Smooth muscle cell (in vitro differentiated cells): ENCODE measurements at regions not wholly inside any gene's neighbourhood (a gene's known extent, or its start where the extent isn't known, plus 50 kb on each side); places are given as distances from the start of the nearest gene placed in this dataset.

ENCODE experiments used
- DNase-seq: peaks from one replicate; lab custom pipeline; 2025; ENCODE audit not compliant: unreplicated experiment; lab: John Stamatoyannopoulos, UW
- H2AFZ ChIP-seq: fragments of 200-600 bp; sonication (generic); 2 replicates; pipeline ENCODE4 v1.6.0; 2016; ENCODE audit warnings: antibody characterized with exemption, low read depth, mild to moderate bottlenecking
- H3F3A ChIP-seq: fragments of 200-600 bp; sonication (generic); 2 replicates; pipeline ENCODE4 v1.6.0; 2017; ENCODE audit warnings: antibody characterized with exemption, low read depth
- H3K27ac ChIP-seq: fragments of 200-600 bp; sonication (generic); 2 replicates; pipeline ENCODE4 v1.5.1; 2016; ENCODE audit warnings: low read depth, mild to moderate bottlenecking
- H3K27me3 ChIP-seq: fragments of 200-600 bp; sonication (generic); 2 replicates; pipeline ENCODE4 v1.6.1; 2016; ENCODE audit warnings: low read depth, mild to moderate bottlenecking
- H3K36me3 ChIP-seq: fragments of 200-600 bp; sonication (generic); 2 replicates; pipeline ENCODE4 v1.5.1; 2016; ENCODE audit warnings: low read depth
- H3K4me1 ChIP-seq: fragments of 200-600 bp; sonication (generic); 2 replicates; pipeline ENCODE4 v1.5.1; 2016; ENCODE audit warnings: low read depth
- H3K4me2 ChIP-seq: fragments of 200-600 bp; sonication (generic); 2 replicates; pipeline ENCODE4 v1.6.0; 2016; ENCODE audit warnings: mild to moderate bottlenecking
- H3K4me3 ChIP-seq: fragments of 200-600 bp; sonication (generic); 2 replicates; pipeline ENCODE4 v1.5.1; 2016; ENCODE audit warnings: mild to moderate bottlenecking
- H3K79me2 ChIP-seq: fragments of 200-600 bp; sonication (generic); 2 replicates; pipeline ENCODE4 v1.6.0; 2016; ENCODE audit warnings: low read depth, mild to moderate bottlenecking
- H3K9ac ChIP-seq: fragments of 200-600 bp; sonication (generic); 2 replicates; pipeline ENCODE4 v1.6.0; 2016; ENCODE audit warnings: low read depth
- H3K9me3 ChIP-seq: fragments of 200-600 bp; sonication (generic); replicated peaks from 2 replicates; pipeline ENCODE4 v1.5.1; 2016; ENCODE audit warnings: low read depth
- H4K20me1 ChIP-seq: fragments of 200-600 bp; sonication (generic); 2 replicates; pipeline ENCODE4 v1.6.0; 2016; ENCODE audit warnings: low read depth
- whole genome bisulfite sequencing: methylation state at CpG from one replicate; pipeline ENCODE4 v1.1.7; 2016; ENCODE audit warnings: low lambda C conversion rate; 5-methylcytosine and 5-hydroxymethylcytosine counted together
- TF ChIP-seq, protein P1 (sequence below): fragments of 200-600 bp; sonication (generic); IDR thresholded peaks from 2 replicates; pipeline ENCODE4 v1.5.1; 2017; ENCODE audit warnings: borderline replicate concordance, mild to moderate bottlenecking, antibody characterized with exemption; ENCODE audit not compliant: insufficient read depth, poor library complexity, severe bottlenecking

DNA sequence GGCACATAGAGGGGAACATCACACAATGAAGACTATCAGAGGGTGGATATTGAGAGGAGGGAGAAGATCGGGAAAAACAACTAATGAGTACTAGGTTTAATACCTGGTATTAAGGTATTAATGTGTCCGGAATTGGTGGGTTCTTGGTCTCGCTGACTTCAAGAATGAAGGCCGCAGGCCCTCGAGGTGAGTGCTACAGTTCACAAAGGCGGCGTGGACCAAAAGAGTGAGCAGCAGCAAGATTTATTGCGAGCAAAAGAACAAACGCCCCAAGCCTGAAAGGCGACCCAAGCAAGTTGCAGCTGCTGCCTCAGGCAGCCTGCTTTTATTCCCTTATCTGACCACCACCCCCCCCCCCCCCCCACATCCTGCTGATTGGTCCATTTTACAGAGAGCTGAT lies 2022.8 kb downstream of the NCAM2 start:
- no peaks in the 10 kb centered on the region for H3K4me1 ChIP-seq
- no peaks in the 10 kb centered on the region for H4K20me1 ChIP-seq
- TF ChIP-seq, protein P1, sequence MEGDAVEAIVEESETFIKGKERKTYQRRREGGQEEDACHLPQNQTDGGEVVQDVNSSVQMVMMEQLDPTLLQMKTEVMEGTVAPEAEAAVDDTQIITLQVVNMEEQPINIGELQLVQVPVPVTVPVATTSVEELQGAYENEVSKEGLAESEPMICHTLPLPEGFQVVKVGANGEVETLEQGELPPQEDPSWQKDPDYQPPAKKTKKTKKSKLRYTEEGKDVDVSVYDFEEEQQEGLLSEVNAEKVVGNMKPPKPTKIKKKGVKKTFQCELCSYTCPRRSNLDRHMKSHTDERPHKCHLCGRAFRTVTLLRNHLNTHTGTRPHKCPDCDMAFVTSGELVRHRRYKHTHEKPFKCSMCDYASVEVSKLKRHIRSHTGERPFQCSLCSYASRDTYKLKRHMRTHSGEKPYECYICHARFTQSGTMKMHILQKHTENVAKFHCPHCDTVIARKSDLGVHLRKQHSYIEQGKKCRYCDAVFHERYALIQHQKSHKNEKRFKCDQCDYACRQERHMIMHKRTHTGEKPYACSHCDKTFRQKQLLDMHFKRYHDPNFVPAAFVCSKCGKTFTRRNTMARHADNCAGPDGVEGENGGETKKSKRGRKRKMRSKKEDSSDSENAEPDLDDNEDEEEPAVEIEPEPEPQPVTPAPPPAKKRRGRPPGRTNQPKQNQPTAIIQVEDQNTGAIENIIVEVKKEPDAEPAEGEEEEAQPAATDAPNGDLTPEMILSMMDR, result no peak
- H3K79me2 ChIP-seq, result no peaks in the 10 kb centered on the region
- no peaks in the 10 kb centered on the region for H3K27me3 ChIP-seq
- 95% methylated on average over 10 of the region's 10 CpGs for WGBS
- H3K27ac ChIP-seq, result no peak overlapping the region
- no peaks in the 10 kb centered on the region for H3K9me3 ChIP-seq
- no peak overlapping the region for H2AFZ ChIP-seq
- no peaks in the 10 kb centered on the region for H3F3A ChIP-seq
- no peak overlapping the region for H3K9ac ChIP-seq
- no peak overlapping the region for H3K4me2 ChIP-seq
- no peaks in the 10 kb centered on the region for H3K36me3 ChIP-seq
- DNase-seq, result no peak
- H3K4me3 ChIP-seq, result no peak overlapping the region

DNA sequence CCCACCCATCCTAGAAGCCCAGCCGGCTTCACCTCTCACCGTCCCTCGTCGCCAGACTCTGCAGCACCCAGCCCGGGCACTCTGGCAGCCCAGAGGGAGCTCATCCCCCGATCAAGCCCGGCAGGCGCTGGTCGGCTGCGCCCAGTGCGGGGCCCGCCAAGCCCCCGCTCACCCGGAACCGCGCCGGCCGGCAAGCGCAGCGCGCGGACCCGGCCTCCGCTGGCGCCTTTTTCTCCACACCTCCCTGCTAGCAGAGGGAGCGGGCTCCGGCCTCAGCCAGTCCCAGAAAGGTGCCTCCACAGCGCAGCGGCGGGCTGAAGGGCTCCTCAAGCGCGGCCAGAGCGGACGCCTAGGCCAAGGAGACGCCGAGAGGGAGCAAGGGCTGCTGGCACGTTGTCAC lies 2023.3 kb downstream of the NCAM2 start:
- Histone ChIP-seq H3K27me3 (no peaks in the 10 kb centered on the region), H4K20me1 (no peaks in the 10 kb centered on the region), H3K9ac (no peak overlapping the region), H3K79me2 (no peaks in the 10 kb centered on the region), H3K27ac (no peak overlapping the region), H3K9me3 (no peaks in the 10 kb centered on the region), H3K4me2 (no peak overlapping the region), H3K4me1 (no peaks in the 10 kb centered on the region), H3F3A (no peaks in the 10 kb centered on the region), H3K36me3 (no peaks in the 10 kb centered on the region), H2AFZ (no peak overlapping the region), H3K4me3 (no peak overlapping the region)
- TF ChIP-seq, protein P1, result no peak
- WGBS, result 97% methylated on average over 34 of the region's 37 CpGs
- no peak for DNase-seq

DNA sequence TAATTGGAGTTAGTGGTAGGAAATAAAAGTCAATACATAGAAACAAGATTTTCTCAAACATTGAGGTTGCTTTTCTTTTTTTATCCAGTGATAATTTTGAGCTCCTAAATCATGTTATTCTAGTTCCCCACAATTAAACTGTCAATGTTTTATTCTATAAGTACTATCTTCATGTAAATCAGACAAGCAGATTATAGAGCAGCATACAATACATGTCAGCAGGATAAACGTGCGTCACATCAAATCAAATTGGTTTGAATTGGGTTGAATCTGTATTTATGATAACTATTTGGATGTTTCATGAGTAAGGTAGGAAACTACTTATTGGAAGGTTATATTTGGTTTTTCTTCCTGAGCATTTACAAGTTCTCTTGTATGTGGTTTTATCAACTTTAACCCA lies 2028.7 kb downstream of the NCAM2 start:
- H3K27ac ChIP-seq, result no peak overlapping the region
- H3K9ac ChIP-seq, result no peak overlapping the region
- H3K4me2 ChIP-seq, result no peak overlapping the region
- no peak overlapping the region for H2AFZ ChIP-seq
- H3K79me2 ChIP-seq, result no peaks in the 10 kb centered on the region
- no peaks in the 10 kb centered on the region for H3K9me3 ChIP-seq
- WGBS, result 84% methylated on average over 2 of the region's 2 CpGs
- no peak overlapping the region for H3K4me3 ChIP-seq
- TF ChIP-seq, protein P1, result no peak
- H3K27me3 ChIP-seq, result no peaks in the 10 kb centered on the region
- no peaks in the 10 kb centered on the region for H3F3A ChIP-seq
- H4K20me1 ChIP-seq, result no peaks in the 10 kb centered on the region
- no peak for DNase-seq
- no peaks in the 10 kb centered on the region for H3K36me3 ChIP-seq
- no peaks in the 10 kb centered on the region for H3K4me1 ChIP-seq

DNA sequence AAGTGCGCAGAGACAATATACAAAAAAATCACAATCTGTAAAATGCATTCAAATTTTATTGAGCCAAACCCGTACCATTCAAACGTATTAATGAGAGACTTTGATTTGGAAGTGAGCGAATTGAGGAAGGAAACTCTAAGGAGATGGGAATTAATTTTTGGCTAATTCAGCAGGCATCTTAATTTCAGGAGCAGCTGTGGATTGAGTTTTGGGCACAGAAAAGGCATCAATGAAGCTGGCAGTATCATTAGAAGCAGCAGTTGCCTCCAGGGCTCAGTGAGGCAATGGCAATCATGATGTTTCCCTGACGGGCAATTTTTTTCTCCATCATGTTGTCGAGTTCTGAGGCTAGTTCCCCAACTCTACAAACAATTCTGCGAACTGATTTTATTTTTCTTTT lies 2041.6 kb downstream of the NCAM2 start:
- no peak overlapping the region for H3K4me3 ChIP-seq
- H3K9ac ChIP-seq, result no peak overlapping the region
- H3K9me3 ChIP-seq, result no peaks in the 10 kb centered on the region
- TF ChIP-seq, protein P1, result no peak
- no peak overlapping the region for H3K27ac ChIP-seq
- no peaks in the 10 kb centered on the region for H3K27me3 ChIP-seq
- no peaks in the 10 kb centered on the region for H4K20me1 ChIP-seq
- H2AFZ ChIP-seq, result no peak overlapping the region
- H3F3A ChIP-seq, result no peaks in the 10 kb centered on the region
- 69% methylated on average over 7 of the region's 7 CpGs for WGBS
- no peaks in the 10 kb centered on the region for H3K4me1 ChIP-seq
- DNase-seq, result no peak
- H3K4me2 ChIP-seq, result no peak overlapping the region
- no peaks in the 10 kb centered on the region for H3K79me2 ChIP-seq
- no peaks in the 10 kb centered on the region for H3K36me3 ChIP-seq
